Psoas muscle (tissue), 7 donors: ENCODE measurements at regions not wholly inside any gene's neighbourhood (a gene's known extent, or its start where the extent isn't known, plus 50 kb on each side); places are given as distances from the start of the nearest gene placed in this dataset.
"Not testable (repeated sequence)": the region's sequence is repeated elsewhere in the genome, so short reads cannot be mapped to it uniquely, and the experiment has no call there.

Experiments
- ATAC-seq, 4 donors: fragments of 200-7000 bp; cut with Tn5 transposase; one replicate each; pipeline ENCODE4 v1.9.1; 2020; ENCODE audit warnings: moderate library complexity in 3 of 4, mild to moderate bottlenecking in 2 of 4
- DNase-seq, 2 donors: peaks; one replicate each; pipeline ENCODE4 v3.0.0-alpha.2; 2020
- H3K27ac ChIP-seq: fragments of 200-600 bp; one replicate; pipeline ENCODE4 v1.8.0; 2022
- H3K27me3 ChIP-seq, 3 donors: fragments of 200-600 bp in 1 of 3; one replicate each; pipeline versions ENCODE4 v1.6.1 to v1.8.0; 2013 to 2022; ENCODE audit warnings: low read length in 2 of 3, mild to moderate bottlenecking in 2 of 3, moderate library complexity in 1 of 3; ENCODE audit not compliant: insufficient read depth in 3 of 3
- H3K36me3 ChIP-seq, 2 donors: fragments of 200-600 bp in 1 of 2; one replicate each; pipeline versions ENCODE4 v1.6.1 to v1.8.0; 2013 to 2022; ENCODE audit warnings: low read depth in 1 of 2, mild to moderate bottlenecking in 1 of 2, moderate library complexity in 1 of 2; ENCODE audit not compliant: insufficient read depth in 1 of 2
- H3K4me1 ChIP-seq: fragments of 200-600 bp; one replicate; pipeline ENCODE4 v1.8.0; 2022
- H3K4me3 ChIP-seq: fragments of 200-600 bp; one replicate; pipeline ENCODE4 v1.8.0; 2022; ENCODE audit warnings: mild to moderate bottlenecking
- H3K9me3 ChIP-seq: fragments of 200-600 bp; one replicate; pipeline ENCODE4 v1.8.0; 2022
- CTCF ChIP-seq: fragments of 200-600 bp; IDR thresholded peaks from one replicate; pipeline ENCODE4 v1.8.0; 2022; ENCODE audit warnings: antibody characterized with exemption
- WGBS, 3 donors: extraction: QIAGEN DNeasy Blood & Tissue Kit; methylation state at CpG; one replicate each; pipeline versions ENCODE4 v1.1.6 to v1.1.7; 2013; 5-methylcytosine and 5-hydroxymethylcytosine counted together
- intact Hi-C, 2 donors: fragments of 100-400 bp; cut with DNase I; formaldehyde crosslinking; loops; one replicate each; pipeline versions ENCODE4 v1.11.0 to v1.14.2; 2022
- donor health status: healthy with polysubstance abuse.
- donor health status: DM: no; HTN: no; CAD: no; lungs with moderate emphysema.
- donor health status: Bipolar disorder and iron deficiency.
- donor health status: healthy.
- donor health status: DM: yes; HTN: yes; CAD: no.
- donor health status: DM: no; HTN: no; CAD: no.
- donor health status: DM: yes; HTN: yes; CAD: no.

- no peak overlapping the region for H3K27ac ChIP-seq
- no peaks in the 10 kb centered on the region for H3K36me3 ChIP-seq
- no peak overlapping the region for H3K4me3 ChIP-seq
- H3K4me1 ChIP-seq, result peaks cover 23% of the 10 kb centered on the region
- no peaks in the 10 kb centered on the region for H3K9me3 ChIP-seq
- intact Hi-C loops, result no loop called here
- no peaks in the 10 kb centered on the region for H3K27me3 ChIP-seq
- TF ChIP-seq CTCF, result no peak
- WGBS, 3 donors, result 94 to 99% (median 97%) methylated on average over 8 of the region's 8 CpGs
- ATAC-seq, result no peak
- DNase-seq, result no peak
These were observed 180.7 kb upstream of the SMAD3 start for GRCh38 chr15:66884661-66885237.

- no peak overlapping the region for H3K27ac ChIP-seq
- no peaks in the 10 kb centered on the region for H3K27me3 ChIP-seq
- no peaks in the 10 kb centered on the region for H3K36me3 ChIP-seq
- WGBS, 3 donors, result 87 to 97% (median 90%) methylated on average over 5 of the region's 5 CpGs
- no peak for TF ChIP-seq CTCF
- no peak for ATAC-seq
- H3K4me1 ChIP-seq, result peaks cover 23% of the 10 kb centered on the region
- no peaks in the 10 kb centered on the region for H3K9me3 ChIP-seq
- intact Hi-C loops, result no loop called here
- H3K4me3 ChIP-seq, result no peak overlapping the region
- DNase-seq, result no peak
These were observed 180.0 kb upstream of the SMAD3 start for GRCh38 chr15:66885281-66885915.

GRCh38 chr15:66886241-66886675 is 179.1 kb upstream of the SMAD3 start:
- peaks cover 23% of the 10 kb centered on the region for H3K4me1 ChIP-seq
- H3K27me3 ChIP-seq, result no peaks in the 10 kb centered on the region
- no peak for TF ChIP-seq CTCF
- no peak overlapping the region for H3K27ac ChIP-seq
- intact Hi-C loops, result no loop called here
- ATAC-seq, result no peak
- no peak overlapping the region for H3K4me3 ChIP-seq
- no peaks in the 10 kb centered on the region for H3K9me3 ChIP-seq
- no peaks in the 10 kb centered on the region for H3K36me3 ChIP-seq
- WGBS, 3 donors, result 90 to 97% (median 96%) methylated on average over 9 of the region's 9 CpGs
- no peak for DNase-seq

GRCh38 chr15:66886686-66887273 is 178.6 kb upstream of the SMAD3 start:
- intact Hi-C loops, result no loop called here
- TF ChIP-seq CTCF, result no peak
- WGBS, 3 donors, result 91 to 98% (median 97%) methylated on average over 7 of the region's 7 CpGs
- ATAC-seq, result no peak
- no peaks in the 10 kb centered on the region for H3K9me3 ChIP-seq
- no peaks in the 10 kb centered on the region for H3K27me3 ChIP-seq
- no peak overlapping the region for H3K4me3 ChIP-seq
- H3K36me3 ChIP-seq, result no peaks in the 10 kb centered on the region
- DNase-seq, result no peak
- H3K4me1 ChIP-seq, result peaks cover 23% of the 10 kb centered on the region
- no peak overlapping the region for H3K27ac ChIP-seq

GRCh38 chr15:66889298-66889697 is 176.1 kb upstream of the SMAD3 start:
- ATAC-seq, intact Hi-C loops, H3K36me3 ChIP-seq, H3K9me3 ChIP-seq, H3K27me3 ChIP-seq, H3K4me3 ChIP-seq, DNase-seq, H3K4me1 ChIP-seq, H3K27ac ChIP-seq: not testable (repeated sequence)
